GM20000 (cell line): ENCODE measurements at regions not wholly inside any gene's neighbourhood (a gene's known extent, or its start where the extent isn't known, plus 50 kb on each side); places are given as distances from the start of the nearest gene placed in this dataset.

ENCODE experiments used
- DNase-seq: peaks from one replicate; pipeline ENCODE4 v3.0.0; 2012; ENCODE audit warnings: low spot score
- CTCF ChIP-seq: IDR thresholded peaks from 2 replicates; pipeline ENCODE4 v1.5.1; 2012; ENCODE audit warnings: mild to moderate bottlenecking, control low read depth; ENCODE audit errors: extremely low read depth, missing control alignments

DNA sequence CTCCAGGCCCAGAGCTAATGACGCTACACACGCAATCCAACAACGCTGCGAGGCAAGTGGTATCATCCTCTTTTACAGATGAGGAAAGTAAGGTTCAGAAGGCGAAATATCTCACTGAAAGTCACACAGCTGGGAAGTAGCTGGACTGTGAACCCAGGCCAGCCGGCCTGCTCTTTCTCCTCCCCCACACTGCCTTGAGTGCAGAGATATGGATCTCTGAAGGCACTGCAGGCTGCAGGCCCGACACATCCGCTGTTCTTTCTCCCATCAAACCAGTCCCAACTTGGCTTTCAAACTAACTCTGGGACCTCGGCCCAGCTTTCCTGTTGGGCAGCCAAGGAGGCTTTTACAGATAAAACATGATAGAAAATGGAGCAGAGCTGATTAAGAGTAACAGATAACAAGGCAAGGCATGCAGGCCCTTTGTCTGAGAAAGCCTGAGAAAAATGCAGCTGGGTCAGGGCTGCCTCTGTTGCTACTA lies 64.0 kb upstream of the PTPRJ start:
- no peak for DNase-seq

GRCh38 chr11:47915783-47916182 lies 64.6 kb upstream of the PTPRJ start:
- DNase-seq, result no peak

More for the DNA sequence above, 64.0 kb upstream of the PTPRJ start:
- no peak for TF ChIP-seq CTCF

DNA sequence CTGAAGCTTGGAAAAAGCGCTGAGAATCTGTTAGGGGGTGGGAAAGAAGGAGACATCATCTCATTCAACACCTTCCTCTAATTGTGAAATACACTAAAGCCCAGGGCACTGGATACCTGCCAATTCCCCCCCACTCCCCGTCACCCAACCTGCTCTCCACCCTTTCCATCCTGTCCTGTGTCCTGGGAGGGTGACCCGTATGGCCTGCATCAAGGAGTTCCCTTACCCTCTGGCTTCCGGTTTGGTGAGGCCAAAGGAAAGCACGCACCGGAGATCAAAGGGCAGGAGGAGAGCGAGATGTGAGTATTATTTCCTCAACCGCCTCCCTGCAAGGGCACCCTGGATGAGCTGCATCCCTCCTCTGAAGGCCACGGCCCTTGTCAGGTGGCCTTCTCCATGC lies 65.0 kb upstream of the PTPRJ start:
- DNase-seq, result no peak
- TF ChIP-seq CTCF, result no peak

More at GRCh38 chr11:47915783-47916182, 64.6 kb upstream of the PTPRJ start:
- TF ChIP-seq CTCF, result no peak

- TF ChIP-seq CTCF, result no peak
- no peak for DNase-seq
Measured at GRCh38 chr11:47914743-47915142, 65.6 kb upstream of the PTPRJ start.

DNA sequence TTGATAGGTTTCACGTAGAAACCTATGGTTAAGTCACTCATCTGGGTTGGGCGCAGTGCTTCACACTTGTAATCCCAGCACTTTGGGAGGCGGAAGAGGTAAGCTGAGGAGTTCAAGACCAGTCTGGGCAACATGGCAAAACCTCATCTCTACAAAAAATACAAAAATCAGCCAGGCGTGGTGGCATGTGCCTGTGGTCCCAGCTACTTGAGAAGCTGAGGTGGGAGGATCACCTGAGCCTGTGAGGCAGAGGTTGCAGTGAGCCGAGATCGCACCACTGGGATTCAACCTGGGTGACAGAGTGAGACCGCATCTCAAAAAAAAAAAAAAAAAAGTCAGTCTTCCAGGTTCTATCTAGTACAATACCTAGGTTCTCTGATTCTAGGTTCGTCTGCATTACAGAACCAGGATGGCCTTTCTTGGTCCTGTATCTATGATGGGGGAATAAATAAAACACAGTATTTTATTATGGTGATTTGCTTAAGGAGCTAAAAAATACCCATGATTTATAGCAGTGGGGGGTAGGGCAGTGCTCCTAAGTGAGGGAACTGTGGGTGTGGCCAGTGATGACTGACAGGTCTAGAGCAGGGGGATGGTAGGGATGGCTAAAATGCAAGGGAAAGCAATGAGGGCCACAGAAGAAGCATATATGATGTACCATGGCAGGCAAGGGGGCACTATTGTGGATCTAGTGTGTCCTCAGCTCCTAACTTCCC lies 65.5 kb upstream of the NUP160 start:
- no peak for DNase-seq
- no peak for TF ChIP-seq CTCF

- no peak for TF ChIP-seq CTCF
- DNase-seq, result no peak
Measured at GRCh38 chr11:47912843-47913437, 64.8 kb upstream of the NUP160 start.

DNA sequence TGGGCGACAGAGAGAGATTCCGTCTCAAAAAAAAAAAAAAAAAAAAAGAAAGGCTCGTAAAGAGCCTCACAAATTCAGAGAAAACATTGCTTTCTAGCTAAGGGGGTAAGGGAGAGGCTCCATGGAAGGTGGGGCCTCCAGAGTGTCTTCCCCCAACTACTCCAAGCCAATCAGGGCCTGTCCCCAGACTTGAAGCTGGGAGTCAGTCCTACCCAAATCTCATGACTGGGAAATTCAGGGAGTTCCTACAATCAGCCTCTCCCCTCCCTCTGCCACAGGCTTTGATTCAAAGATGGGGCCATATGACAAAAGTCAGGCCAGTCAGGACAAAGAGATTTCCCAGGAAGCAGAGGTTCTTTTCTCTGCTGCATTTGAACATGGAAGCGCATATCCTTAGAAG lies 63.0 kb upstream of the NUP160 start:
- no peak for TF ChIP-seq CTCF
- no peak for DNase-seq
